ENCODE measurements at regions not wholly inside any gene's neighbourhood (a gene's known extent, or its start where the extent isn't known, plus 50 kb on each side); places are given as distances from the start of the nearest gene placed in this dataset.

- H3K27me3 ChIP-seq = no peaks in the 10 kb centered on the region
- 46 to 68% methylated on average over 7 to 9 of the region's 9 CpGs for WGBS, 2 donors (ENCODE audit: low coverage in 1 of 2)
- no peak for DNase-seq
- no peak overlapping the region for H3K4me3 ChIP-seq
- H3K27ac ChIP-seq = no peak overlapping the region
- no peaks in the 10 kb centered on the region for H3K4me1 ChIP-seq
- TF ChIP-seq, protein P1, sequence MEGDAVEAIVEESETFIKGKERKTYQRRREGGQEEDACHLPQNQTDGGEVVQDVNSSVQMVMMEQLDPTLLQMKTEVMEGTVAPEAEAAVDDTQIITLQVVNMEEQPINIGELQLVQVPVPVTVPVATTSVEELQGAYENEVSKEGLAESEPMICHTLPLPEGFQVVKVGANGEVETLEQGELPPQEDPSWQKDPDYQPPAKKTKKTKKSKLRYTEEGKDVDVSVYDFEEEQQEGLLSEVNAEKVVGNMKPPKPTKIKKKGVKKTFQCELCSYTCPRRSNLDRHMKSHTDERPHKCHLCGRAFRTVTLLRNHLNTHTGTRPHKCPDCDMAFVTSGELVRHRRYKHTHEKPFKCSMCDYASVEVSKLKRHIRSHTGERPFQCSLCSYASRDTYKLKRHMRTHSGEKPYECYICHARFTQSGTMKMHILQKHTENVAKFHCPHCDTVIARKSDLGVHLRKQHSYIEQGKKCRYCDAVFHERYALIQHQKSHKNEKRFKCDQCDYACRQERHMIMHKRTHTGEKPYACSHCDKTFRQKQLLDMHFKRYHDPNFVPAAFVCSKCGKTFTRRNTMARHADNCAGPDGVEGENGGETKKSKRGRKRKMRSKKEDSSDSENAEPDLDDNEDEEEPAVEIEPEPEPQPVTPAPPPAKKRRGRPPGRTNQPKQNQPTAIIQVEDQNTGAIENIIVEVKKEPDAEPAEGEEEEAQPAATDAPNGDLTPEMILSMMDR (IDR thresholded peaks at IDR 0.05) = no peak
- TF ChIP-seq POLR2A (IDR thresholded peaks at IDR 0.05) (no peak), EP300 (IDR thresholded peaks at IDR 0.05; ENCODE audit: low read depth) (no peak), POLR2AphosphoS5 (IDR thresholded peaks at IDR 0.05) (no peak)
- in situ Hi-C loops (cut with MboI; ENCODE audit: low pct_ligation_motif_present in 1 of 4, low pct_unique_long_range_greater_than_20kb in 1 of 4, low sequenced_read_pairs in 3 of 4) (no loop called here), intact Hi-C loops (cut with DNase I; ENCODE audit: low total_unique reads) (no loop called here)
- no peaks in the 10 kb centered on the region for H3K9me3 ChIP-seq
- H3K36me3 ChIP-seq = no peaks in the 10 kb centered on the region
These were observed 229.8 kb downstream of the FGFR2 start for GRCh38 chr10:121368347-121369025.

- DNase-seq = no peak
- TF ChIP-seq POLR2A (IDR thresholded peaks at IDR 0.05) (no peak), POLR2AphosphoS5 (IDR thresholded peaks at IDR 0.05) (no peak), EP300 (IDR thresholded peaks at IDR 0.05; ENCODE audit: low read depth) (no peak)
- TF ChIP-seq, protein P1 (IDR thresholded peaks at IDR 0.05) = no peak
- Histone ChIP-seq H3K9me3 (no peaks in the 10 kb centered on the region), H3K27me3 (no peaks in the 10 kb centered on the region), H3K27ac (no peak overlapping the region), H3K4me1 (no peaks in the 10 kb centered on the region), H3K36me3 (no peaks in the 10 kb centered on the region), H3K4me3 (no peak overlapping the region)
- 64 to 69% methylated on average over 3 of the region's 3 CpGs for WGBS, 2 donors (ENCODE audit: low coverage in 1 of 2)
- in situ Hi-C loops (cut with MboI; ENCODE audit: low pct_ligation_motif_present in 1 of 4, low pct_unique_long_range_greater_than_20kb in 1 of 4, low sequenced_read_pairs in 3 of 4) = no loop called here
- intact Hi-C loops (cut with DNase I; ENCODE audit: low total_unique reads) = no loop called here
These were observed 228.6 kb downstream of the FGFR2 start for GRCh38 chr10:121369616-121370015.

DNA sequence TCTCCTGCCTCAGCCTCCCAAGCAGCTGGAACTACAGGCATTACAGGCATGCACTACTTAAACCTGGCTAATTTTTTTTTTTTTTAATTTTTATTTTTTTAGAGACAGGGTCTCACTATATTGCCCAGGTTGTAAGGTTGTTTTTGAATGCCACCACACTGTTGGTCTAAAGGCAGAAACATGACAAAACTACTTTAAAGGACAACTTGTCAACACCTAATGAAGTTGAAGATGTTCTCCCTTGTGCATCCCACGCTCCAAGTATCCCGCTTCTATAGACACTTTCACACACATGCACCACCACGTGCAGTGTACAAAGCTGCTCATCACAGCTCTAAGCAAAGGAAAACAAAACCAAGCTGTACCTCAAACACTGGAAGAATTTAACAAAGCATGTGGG, 226.4 kb downstream of the FGFR2 start:
- intact Hi-C loops (cut with DNase I; ENCODE audit: low total_unique reads) = no loop called here
- H3K4me1 ChIP-seq = no peaks in the 10 kb centered on the region
- H3K27me3 ChIP-seq = no peaks in the 10 kb centered on the region
- TF ChIP-seq, protein P1 (IDR thresholded peaks at IDR 0.05) = no peak
- TF ChIP-seq POLR2AphosphoS5 (IDR thresholded peaks at IDR 0.05) = no peak
- no peak for TF ChIP-seq POLR2A (IDR thresholded peaks at IDR 0.05)
- no peak overlapping the region for H3K27ac ChIP-seq
- no peak overlapping the region for H3K4me3 ChIP-seq
- 89 to 90% methylated on average over 3 of the region's 3 CpGs for WGBS, 2 donors (ENCODE audit: low coverage in 1 of 2)
- no peak for DNase-seq
- in situ Hi-C loops (cut with MboI; ENCODE audit: low pct_ligation_motif_present in 1 of 4, low pct_unique_long_range_greater_than_20kb in 1 of 4, low sequenced_read_pairs in 3 of 4) = no loop called here
- no peaks in the 10 kb centered on the region for H3K36me3 ChIP-seq
- no peaks in the 10 kb centered on the region for H3K9me3 ChIP-seq

DNA sequence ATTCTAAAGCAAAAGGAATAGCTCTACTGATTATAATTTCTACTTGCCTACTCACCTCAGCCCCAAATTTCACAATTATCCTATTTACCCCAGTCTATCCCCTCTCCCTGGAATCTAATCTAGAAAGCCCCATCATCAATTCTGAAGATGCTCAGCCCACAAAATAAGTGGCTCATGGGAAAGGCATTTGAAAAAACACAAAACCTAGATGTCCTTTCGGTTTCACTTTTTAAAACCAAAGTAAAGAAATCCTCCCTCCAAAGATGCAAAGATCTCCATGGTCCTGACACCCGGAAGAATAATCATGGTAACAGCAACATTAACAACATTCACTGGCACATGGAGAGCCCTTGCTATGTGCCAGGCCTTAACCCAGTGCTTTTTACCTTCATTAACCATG, 224.8 kb downstream of the FGFR2 start:
- Histone ChIP-seq H3K4me3 (no peak overlapping the region), H3K9me3 (no peaks in the 10 kb centered on the region), H3K36me3 (no peaks in the 10 kb centered on the region), H3K27ac (no peak overlapping the region), H3K4me1 (no peaks in the 10 kb centered on the region), H3K27me3 (no peaks in the 10 kb centered on the region)
- WGBS, 2 donors (ENCODE audit: low coverage in 1 of 2) = 65 to 74% methylated on average over 2 of the region's 2 CpGs
- TF ChIP-seq, protein P1 (IDR thresholded peaks at IDR 0.05) = no peak
- no peak for TF ChIP-seq POLR2A (IDR thresholded peaks at IDR 0.05)
- TF ChIP-seq POLR2AphosphoS5 (IDR thresholded peaks at IDR 0.05) = no peak
- no peak for TF ChIP-seq EP300 (IDR thresholded peaks at IDR 0.05; ENCODE audit: low read depth)
- in situ Hi-C loops (cut with MboI; ENCODE audit: low pct_ligation_motif_present in 1 of 4, low pct_unique_long_range_greater_than_20kb in 1 of 4, low sequenced_read_pairs in 3 of 4) = no loop called here
- DNase-seq = no peak
- intact Hi-C loops (cut with DNase I; ENCODE audit: low total_unique reads) = no loop called here
